ENCODE measurements at regions not wholly inside any gene's neighbourhood (a gene's known extent, or its start where the extent isn't known, plus 50 kb on each side); places are given as distances from the start of the nearest gene placed in this dataset.

- H2BK20ac ChIP-seq (ENCODE audit: low read length) = no peak overlapping the region
- H3K23ac ChIP-seq (ENCODE audit: insufficient read length) = no peak overlapping the region
- no peak for DNase-seq (ENCODE audit: low read depth in 1 of 2, low spot score in 2 of 2)
- H4K8ac ChIP-seq (ENCODE audit: extremely low read depth, insufficient read depth, low read length) = no peak overlapping the region
- no peaks in the 10 kb centered on the region for H3K36me3 ChIP-seq (ENCODE audit: control insufficient read depth in 2 of 4, insufficient read depth in 4 of 4, low read length in 3 of 4)
- ChIA-PET POLR2A (ENCODE audit: partially characterized antibody) (no interaction called here), CTCF (ENCODE audit: partially characterized antibody) (interaction anchor here (1.0 kb wide), 1 partner anchor 12 kb away, joined by 3 read pairs; no protein-coding TSS in a partner anchor)
- no peak overlapping the region for H2AFZ ChIP-seq (ENCODE audit: low read length)
- no peak overlapping the region for H2BK12ac ChIP-seq (ENCODE audit: low read depth, low read length)
- no peak overlapping the region for H2AK5ac ChIP-seq (ENCODE audit: low read depth, low read length)
- no peak overlapping the region for H3K18ac ChIP-seq (ENCODE audit: extremely low read depth, low read length)
- no peaks in the 10 kb centered on the region; the same call in 1 of the 2 replicates for H3K79me1 ChIP-seq (ENCODE audit: low read depth, low read length)
- no peak overlapping the region for H2BK15ac ChIP-seq (ENCODE audit: low read length)
- 64% methylated on average over 3 of the region's 3 CpGs; no CpG with 5 or more reads in 1 of the 2 experiments for WGBS, 2 experiments (ENCODE audit: extremely low coverage in 1 of 2, insufficient coverage in 1 of 2, insufficient read length in 1 of 2, insufficient replicate concordance in 2 of 2, low coverage in 1 of 2, low lambda C conversion rate in 2 of 2, missing lambda C conversion rate in 1 of 2)
- H4K91ac ChIP-seq (replicated peaks; ENCODE audit: insufficient read length, low read length) = no peak overlapping the region
- H3K27me3 ChIP-seq (replicated peaks in 1 of 4; ENCODE audit: control insufficient read depth in 3 of 4, extremely low read depth in 1 of 4, insufficient read depth in 3 of 4, low read length in 3 of 4) = no peaks in the 10 kb centered on the region
- no peaks in the 10 kb centered on the region for H3K9me3 ChIP-seq (ENCODE audit: insufficient read depth in 2 of 2, low read depth in 1 of 2, low read length in 1 of 2)
- H4K20me1 ChIP-seq (replicated peaks in 1 of 2; ENCODE audit: control insufficient read depth in 1 of 2, insufficient read depth in 2 of 2, low read length in 2 of 2) = no peaks in the 10 kb centered on the region
- no peak overlapping the region for H4K5ac ChIP-seq (ENCODE audit: insufficient read length, low read depth, low read length)
- no peak overlapping the region for H3K14ac ChIP-seq (ENCODE audit: insufficient read length)
- no peak overlapping the region for H3K9ac ChIP-seq (replicated peaks in 1 of 4; ENCODE audit: extremely low read depth in 1 of 4, low read depth in 3 of 4, low read length in 3 of 4)
- H3K27ac ChIP-seq (ENCODE audit: low read depth, low read length) = no peak overlapping the region
- H2BK5ac ChIP-seq (ENCODE audit: low read depth, low read length) = no peak overlapping the region
- H3K79me2 ChIP-seq (ENCODE audit: control insufficient read depth in 1 of 2, insufficient read depth in 2 of 2, low read length in 2 of 2) = no peaks in the 10 kb centered on the region
- no peaks in the 10 kb centered on the region; a peak in 1 of 7 replicates for H3K4me1 ChIP-seq (replicated peaks in 1 of 4; ENCODE audit: control insufficient read depth in 3 of 4, insufficient read depth in 4 of 4, low read length in 3 of 4)
- no peak overlapping the region for H3K4me2 ChIP-seq (ENCODE audit: insufficient read depth in 1 of 2, low read depth in 2 of 2, low read length in 2 of 2)
- H3K56ac ChIP-seq (replicated peaks; ENCODE audit: insufficient read length, low read depth, low read length) = no peak overlapping the region
- FAIRE-seq = no peak
- no peak overlapping the region for H3K4ac ChIP-seq (replicated peaks; ENCODE audit: insufficient read length, low read depth, low read length)
- H2BK120ac ChIP-seq (replicated peaks; ENCODE audit: low read depth, low read length) = no peak overlapping the region
- no peaks in the 10 kb centered on the region for H3K23me2 ChIP-seq (ENCODE audit: low read depth, low read length)
- H3K4me3 ChIP-seq (ENCODE audit: extremely low read depth in 1 of 4, insufficient read depth in 2 of 4, low read depth in 3 of 4, low read length in 4 of 4) = no peak overlapping the region
- TF ChIP-seq ASH2L (IDR thresholded peaks at IDR 0.05; ENCODE audit: low read length) (no peak), RNF2 (IDR thresholded peaks at IDR 0.05; ENCODE audit: borderline replicate concordance, low read depth, low read length, missing control alignments, poor library complexity, severe bottlenecking) (no peak), EGR1 (IDR thresholded peaks at IDR 0.05; ENCODE audit: borderline replicate concordance, low read depth, low read length) (no peak), HDAC2 (IDR thresholded peaks at IDR 0.05; ENCODE audit: borderline replicate concordance in 1 of 2, low read depth in 2 of 2, low read length in 2 of 2) (no peak), SAP30 (IDR thresholded peaks at IDR 0.05; ENCODE audit: insufficient read depth, insufficient replicate concordance, low read length) (no peak), KDM4A (IDR thresholded peaks at IDR 0.05; ENCODE audit: low read depth, low read length, severe bottlenecking) (no peak), ATF2 (IDR thresholded peaks at IDR 0.05; ENCODE audit: low read length) (no peak), SIN3A (conservative IDR thresholded peaks at IDR 0.05 in 1 of 2, IDR thresholded peaks at IDR 0.05 in 1 of 2; ENCODE audit: low read depth in 1 of 2, low read length in 2 of 2) (no peak)
These were observed 200.6 kb upstream of the MAP3K7 start for GRCh38 chr6:90787446-90787845.

Data from H1 (cell line).